ENCODE measurements at regions not wholly inside any gene's neighbourhood (a gene's known extent, or its start where the extent isn't known, plus 50 kb on each side); places are given as distances from the start of the nearest gene placed in this dataset.

GRCh38 chrX:138921031-138921430 is 209.5 kb upstream of the FGF13 start (continued):
- TF ChIP-seq REST (IDR thresholded peaks at IDR 0.05) (no peak), HNF4G (IDR thresholded peaks at IDR 0.05) (no peak), TAF1 (conservative IDR thresholded peaks at IDR 0.05) (no peak), FOXA1 (IDR thresholded peaks at IDR 0.05) (no peak), RXRA (IDR thresholded peaks at IDR 0.05) (no peak), FOXA2 (IDR thresholded peaks at IDR 0.05) (no peak), HNF4A (conservative IDR thresholded peaks at IDR 0.05) (no peak), YY1 (IDR thresholded peaks at IDR 0.05) (no peak)

GRCh38 chrX:138917781-138918180 is 206.3 kb upstream of the FGF13 start:
- DNase-seq (ENCODE audit: low spot score): no peak
- WGBS: 80% methylated on average over 2 of the region's 2 CpGs
- no peak overlapping the region for H3K4me3 ChIP-seq (ENCODE audit: low read depth in 1 of 3, low read length in 3 of 3)
- no peaks in the 10 kb centered on the region for H3K36me3 ChIP-seq (ENCODE audit: control insufficient read depth in 4 of 4, insufficient read depth in 3 of 4, low read depth in 1 of 4, low read length in 3 of 4)
- H3K27me3 ChIP-seq (ENCODE audit: control insufficient read depth in 4 of 4, insufficient read depth in 4 of 4, low read length in 3 of 4): peaks cover 0 to 2% (median 0%) of the 10 kb centered on the region in 4 donors
- H3K27ac ChIP-seq (ENCODE audit: low read depth in 1 of 2, low read length in 2 of 2): no peak overlapping the region
- TF ChIP-seq HNF4A (conservative IDR thresholded peaks at IDR 0.05): no peak
- no peak for TF ChIP-seq RAD21 (IDR thresholded peaks at IDR 0.05)
- no peak for TF ChIP-seq TAF1 (conservative IDR thresholded peaks at IDR 0.05)
- TF ChIP-seq JUND (IDR thresholded peaks at IDR 0.05): no peak
- TF ChIP-seq, protein P1, sequence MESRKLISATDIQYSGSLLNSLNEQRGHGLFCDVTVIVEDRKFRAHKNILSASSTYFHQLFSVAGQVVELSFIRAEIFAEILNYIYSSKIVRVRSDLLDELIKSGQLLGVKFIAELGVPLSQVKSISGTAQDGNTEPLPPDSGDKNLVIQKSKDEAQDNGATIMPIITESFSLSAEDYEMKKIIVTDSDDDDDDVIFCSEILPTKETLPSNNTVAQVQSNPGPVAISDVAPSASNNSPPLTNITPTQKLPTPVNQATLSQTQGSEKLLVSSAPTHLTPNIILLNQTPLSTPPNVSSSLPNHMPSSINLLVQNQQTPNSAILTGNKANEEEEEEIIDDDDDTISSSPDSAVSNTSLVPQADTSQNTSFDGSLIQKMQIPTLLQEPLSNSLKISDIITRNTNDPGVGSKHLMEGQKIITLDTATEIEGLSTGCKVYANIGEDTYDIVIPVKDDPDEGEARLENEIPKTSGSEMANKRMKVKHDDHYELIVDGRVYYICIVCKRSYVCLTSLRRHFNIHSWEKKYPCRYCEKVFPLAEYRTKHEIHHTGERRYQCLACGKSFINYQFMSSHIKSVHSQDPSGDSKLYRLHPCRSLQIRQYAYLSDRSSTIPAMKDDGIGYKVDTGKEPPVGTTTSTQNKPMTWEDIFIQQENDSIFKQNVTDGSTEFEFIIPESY (IDR thresholded peaks at IDR 0.05): no peak
- no peak for TF ChIP-seq RXRA (IDR thresholded peaks at IDR 0.05)
- no peaks in the 10 kb centered on the region for H3K4me1 ChIP-seq (ENCODE audit: control insufficient read depth in 4 of 4, insufficient read depth in 4 of 4, low read length in 3 of 4)
- H3K9ac ChIP-seq (ENCODE audit: low read depth in 1 of 2, low read length in 2 of 2): no peak overlapping the region
- H3K9me3 ChIP-seq (ENCODE audit: control insufficient read depth in 4 of 4, low read length in 3 of 4): no peaks in the 10 kb centered on the region

- Histone ChIP-seq H3K4me3 (ENCODE audit: low read depth in 1 of 3, low read length in 3 of 3) (no peak overlapping the region), H3K27me3 (ENCODE audit: control insufficient read depth in 4 of 4, insufficient read depth in 4 of 4, low read length in 3 of 4) (peaks cover 0 to 2% (median 0%) of the 10 kb centered on the region in 4 donors), H3K27ac (ENCODE audit: low read depth in 1 of 2, low read length in 2 of 2) (no peak overlapping the region), H3K36me3 (ENCODE audit: control insufficient read depth in 4 of 4, insufficient read depth in 3 of 4, low read depth in 1 of 4, low read length in 3 of 4) (no peaks in the 10 kb centered on the region), H3K4me1 (ENCODE audit: control insufficient read depth in 4 of 4, insufficient read depth in 4 of 4, low read length in 3 of 4) (no peaks in the 10 kb centered on the region), H3K9me3 (ENCODE audit: control insufficient read depth in 4 of 4, low read length in 3 of 4) (no peaks in the 10 kb centered on the region), H3K9ac (ENCODE audit: low read depth in 1 of 2, low read length in 2 of 2) (no peak overlapping the region)
- no peak for DNase-seq (ENCODE audit: low spot score)
- TF ChIP-seq GABPA (IDR thresholded peaks at IDR 0.05 in 1 of 2, conservative IDR thresholded peaks at IDR 0.05 in 1 of 2) (no peak), HNF4A (conservative IDR thresholded peaks at IDR 0.05) (no peak), FOXA2 (IDR thresholded peaks at IDR 0.05) (no peak), JUND (IDR thresholded peaks at IDR 0.05) (no peak), HNF4G (IDR thresholded peaks at IDR 0.05) (no peak), YY1 (IDR thresholded peaks at IDR 0.05) (no peak), RAD21 (IDR thresholded peaks at IDR 0.05) (no peak), NR2F2 (IDR thresholded peaks at IDR 0.05) (no peak), TAF1 (conservative IDR thresholded peaks at IDR 0.05) (no peak), MAX (IDR thresholded peaks at IDR 0.05) (no peak), SP1 (IDR thresholded peaks at IDR 0.05) (no peak), RXRA (IDR thresholded peaks at IDR 0.05) (no peak), EGR1 (IDR thresholded peaks at IDR 0.05; ENCODE audit: low read depth in 2 of 2) (no peak)
- TF ChIP-seq, protein P2, sequence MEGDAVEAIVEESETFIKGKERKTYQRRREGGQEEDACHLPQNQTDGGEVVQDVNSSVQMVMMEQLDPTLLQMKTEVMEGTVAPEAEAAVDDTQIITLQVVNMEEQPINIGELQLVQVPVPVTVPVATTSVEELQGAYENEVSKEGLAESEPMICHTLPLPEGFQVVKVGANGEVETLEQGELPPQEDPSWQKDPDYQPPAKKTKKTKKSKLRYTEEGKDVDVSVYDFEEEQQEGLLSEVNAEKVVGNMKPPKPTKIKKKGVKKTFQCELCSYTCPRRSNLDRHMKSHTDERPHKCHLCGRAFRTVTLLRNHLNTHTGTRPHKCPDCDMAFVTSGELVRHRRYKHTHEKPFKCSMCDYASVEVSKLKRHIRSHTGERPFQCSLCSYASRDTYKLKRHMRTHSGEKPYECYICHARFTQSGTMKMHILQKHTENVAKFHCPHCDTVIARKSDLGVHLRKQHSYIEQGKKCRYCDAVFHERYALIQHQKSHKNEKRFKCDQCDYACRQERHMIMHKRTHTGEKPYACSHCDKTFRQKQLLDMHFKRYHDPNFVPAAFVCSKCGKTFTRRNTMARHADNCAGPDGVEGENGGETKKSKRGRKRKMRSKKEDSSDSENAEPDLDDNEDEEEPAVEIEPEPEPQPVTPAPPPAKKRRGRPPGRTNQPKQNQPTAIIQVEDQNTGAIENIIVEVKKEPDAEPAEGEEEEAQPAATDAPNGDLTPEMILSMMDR (IDR thresholded peaks at IDR 0.05; ENCODE audit: low read depth, low read length, missing input control): no peak
- TF ChIP-seq, protein P1 (IDR thresholded peaks at IDR 0.05): no peak
- TF ChIP-seq, protein P3, sequence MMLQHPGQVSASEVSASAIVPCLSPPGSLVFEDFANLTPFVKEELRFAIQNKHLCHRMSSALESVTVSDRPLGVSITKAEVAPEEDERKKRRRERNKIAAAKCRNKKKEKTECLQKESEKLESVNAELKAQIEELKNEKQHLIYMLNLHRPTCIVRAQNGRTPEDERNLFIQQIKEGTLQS (IDR thresholded peaks at IDR 0.05): no peak
Observed at GRCh38 chrX:138914767-138915166, 203.2 kb upstream of the FGF13 start.
